ENCODE measurements at regions not wholly inside any gene's neighbourhood (a gene's known extent, or its start where the extent isn't known, plus 50 kb on each side); places are given as distances from the start of the nearest gene placed in this dataset.
"Not testable (repeated sequence)": the region's sequence is repeated elsewhere in the genome, so short reads cannot be mapped to it uniquely, and the experiment has no call there.

GRCh38 chr13:40348096-40348679 lies 318.3 kb downstream of the FOXO1 start:
- peak in 4 of 51 donors; percentile 6 to 11 (median 9) for DNase-seq

GRCh38 chr13:40350283-40350992 lies 316.0 kb downstream of the FOXO1 start:
- no peak for DNase-seq

GRCh38 chr13:40351537-40352379 lies 314.7 kb downstream of the FOXO1 start:
- peak in 5 of 51 donors; percentile 23 to 60 (median 49) for DNase-seq

- peak in 44 of 51 donors; percentile 6 to 82 (median 48) for DNase-seq
These were observed 314.1 kb downstream of the FOXO1 start for GRCh38 chr13:40352380-40352778.

- peak in 3 of 51 donors; percentile 35 to 64 (median 51) for DNase-seq
These were observed 313.5 kb downstream of the FOXO1 start for GRCh38 chr13:40352802-40353562.

- DNase-seq, result no peak
These were observed 311.2 kb downstream of the FOXO1 start for GRCh38 chr13:40355126-40355724.

- DNase-seq, result no peak
These were observed 310.4 kb downstream of the FOXO1 start for GRCh38 chr13:40356011-40356410.

- not testable (repeated sequence) for DNase-seq
These were observed 310.0 kb downstream of the FOXO1 start for GRCh38 chr13:40356458-40356857.

GRCh38 chr13:40362502-40362901 lies 303.9 kb downstream of the FOXO1 start:
- no peak for DNase-seq

- no peak for DNase-seq
These were observed 302.8 kb downstream of the FOXO1 start for GRCh38 chr13:40363653-40364052.

- DNase-seq, result no peak
These were observed 300.3 kb downstream of the FOXO1 start for GRCh38 chr13:40366119-40366518.

- no peak for DNase-seq
These were observed 298.1 kb downstream of the FOXO1 start for GRCh38 chr13:40368127-40368891.

- DNase-seq, result no peak
These were observed 295.8 kb downstream of the FOXO1 start for GRCh38 chr13:40370661-40371060.

GRCh38 chr13:40371531-40372125 lies 294.8 kb downstream of the FOXO1 start:
- no peak for DNase-seq

GRCh38 chr13:40373608-40374007 lies 292.8 kb downstream of the FOXO1 start:
- DNase-seq, result not testable (repeated sequence)

GRCh38 chr13:40375489-40376171 lies 290.8 kb downstream of the FOXO1 start:
- DNase-seq, result no peak

- DNase-seq, result no peak
These were observed 290.1 kb downstream of the FOXO1 start for GRCh38 chr13:40376296-40376849.

- no peak for DNase-seq
These were observed 289.4 kb downstream of the FOXO1 start for GRCh38 chr13:40376867-40377535.
